ENCODE measurements at regions not wholly inside any gene's neighbourhood (a gene's known extent, or its start where the extent isn't known, plus 50 kb on each side); places are given as distances from the start of the nearest gene placed in this dataset.

DNA sequence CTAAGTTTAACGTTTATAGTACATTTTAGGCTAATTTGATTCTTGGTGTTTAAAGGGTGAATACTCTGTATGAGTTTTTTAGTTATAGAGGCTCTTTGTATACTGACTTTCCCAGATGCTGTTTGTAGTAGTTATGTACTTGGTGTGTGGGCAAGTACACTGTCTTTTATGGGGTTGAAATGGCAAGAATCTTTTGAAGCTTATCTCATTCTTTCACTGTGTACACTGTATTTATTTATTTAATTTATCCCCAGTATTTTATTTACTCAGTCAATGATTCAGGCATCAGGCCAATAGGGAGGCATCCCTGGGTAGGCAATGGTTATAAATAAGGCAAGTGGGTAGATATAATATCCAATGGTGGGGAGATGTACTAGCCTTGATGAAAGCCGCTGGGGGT, 277.0 kb upstream of the PTCHD4 start:
- TF ChIP-seq, protein P1, sequence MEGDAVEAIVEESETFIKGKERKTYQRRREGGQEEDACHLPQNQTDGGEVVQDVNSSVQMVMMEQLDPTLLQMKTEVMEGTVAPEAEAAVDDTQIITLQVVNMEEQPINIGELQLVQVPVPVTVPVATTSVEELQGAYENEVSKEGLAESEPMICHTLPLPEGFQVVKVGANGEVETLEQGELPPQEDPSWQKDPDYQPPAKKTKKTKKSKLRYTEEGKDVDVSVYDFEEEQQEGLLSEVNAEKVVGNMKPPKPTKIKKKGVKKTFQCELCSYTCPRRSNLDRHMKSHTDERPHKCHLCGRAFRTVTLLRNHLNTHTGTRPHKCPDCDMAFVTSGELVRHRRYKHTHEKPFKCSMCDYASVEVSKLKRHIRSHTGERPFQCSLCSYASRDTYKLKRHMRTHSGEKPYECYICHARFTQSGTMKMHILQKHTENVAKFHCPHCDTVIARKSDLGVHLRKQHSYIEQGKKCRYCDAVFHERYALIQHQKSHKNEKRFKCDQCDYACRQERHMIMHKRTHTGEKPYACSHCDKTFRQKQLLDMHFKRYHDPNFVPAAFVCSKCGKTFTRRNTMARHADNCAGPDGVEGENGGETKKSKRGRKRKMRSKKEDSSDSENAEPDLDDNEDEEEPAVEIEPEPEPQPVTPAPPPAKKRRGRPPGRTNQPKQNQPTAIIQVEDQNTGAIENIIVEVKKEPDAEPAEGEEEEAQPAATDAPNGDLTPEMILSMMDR (conservative IDR thresholded peaks at IDR 0.05; ENCODE audit: low read depth, low read length), result no peak
- TF ChIP-seq EZH2 (IDR thresholded peaks at IDR 0.05; ENCODE audit: low read length, unreplicated experiment), result no peak

All from PC-3 (cell line).